Trophoblast cell (in vitro differentiated cells and primary cell): ENCODE measurements at regions not wholly inside any gene's neighbourhood (a gene's known extent, or its start where the extent isn't known, plus 50 kb on each side); places are given as distances from the start of the nearest gene placed in this dataset.

Experiments
- DNase-seq, 2 donors: peaks; one replicate each; pipeline ENCODE4 v3.0.0-alpha.2; 2016
- H2AFZ ChIP-seq: 2 replicates; pipeline ENCODE4 v1.6.1; 2013; ENCODE audit warnings: low read length, moderate library complexity, mild to moderate bottlenecking; ENCODE audit not compliant: insufficient read depth, poor library complexity
- H2AK5ac ChIP-seq: 2 replicates; pipeline ENCODE4 v1.6.1; 2013; ENCODE audit warnings: mild to moderate bottlenecking, low read length
- H2BK120ac ChIP-seq: 2 replicates; pipeline ENCODE4 v1.6.1; 2013; ENCODE audit warnings: low read length, mild to moderate bottlenecking, moderate library complexity; ENCODE audit not compliant: insufficient read depth, poor library complexity
- H2BK12ac ChIP-seq: 2 replicates; pipeline ENCODE4 v1.6.1; 2013; ENCODE audit warnings: mild to moderate bottlenecking, low read length, moderate library complexity
- H2BK5ac ChIP-seq: 2 replicates; pipeline ENCODE4 v1.6.1; 2013; ENCODE audit warnings: low read length, low read depth, moderate library complexity, mild to moderate bottlenecking; ENCODE audit not compliant: poor library complexity
- H3K14ac ChIP-seq: 2 replicates; pipeline ENCODE4 v1.6.1; 2013; ENCODE audit warnings: mild to moderate bottlenecking, low read length
- H3K18ac ChIP-seq: 2 replicates; pipeline ENCODE4 v1.6.1; 2013; ENCODE audit warnings: mild to moderate bottlenecking, low read length
- H3K23ac ChIP-seq: 2 replicates; pipeline ENCODE4 v1.6.1; 2013; ENCODE audit warnings: low read length
- H3K27ac ChIP-seq: 2 replicates; pipeline ENCODE4 v1.5.1; 2013; ENCODE audit warnings: low read depth, mild to moderate bottlenecking, inconsistent platforms, low read length, moderate library complexity
- H3K27me3 ChIP-seq: 2 replicates; pipeline ENCODE4 v1.6.1; 2013; ENCODE audit warnings: inconsistent platforms, mild to moderate bottlenecking, low read length, moderate library complexity; ENCODE audit not compliant: insufficient read depth
- H3K36me3 ChIP-seq, 2 experiments: 1 replicate in 1 of 2; 2 replicates in 1 of 2; pipeline ENCODE4 v1.6.1; 2013; ENCODE audit warnings: low read length in 2 of 2, mild to moderate bottlenecking in 2 of 2, moderate library complexity in 1 of 2; ENCODE audit not compliant: insufficient read depth in 2 of 2, control insufficient read depth in 1 of 2
- H3K4ac ChIP-seq: 2 replicates; pipeline ENCODE4 v1.6.1; 2013; ENCODE audit warnings: low read depth, mild to moderate bottlenecking, low read length, moderate library complexity
- H3K4me1 ChIP-seq, 2 experiments: 1 replicate in 1 of 2; 2 replicates in 1 of 2; pipeline ENCODE4 v1.6.1; 2013; ENCODE audit warnings: low read length in 2 of 2, mild to moderate bottlenecking in 2 of 2, moderate library complexity in 1 of 2; ENCODE audit not compliant: insufficient read depth in 2 of 2, control insufficient read depth in 1 of 2
- H3K4me2 ChIP-seq: 2 replicates; pipeline ENCODE4 v1.6.1; 2013; ENCODE audit warnings: inconsistent platforms, mild to moderate bottlenecking, low read length, moderate library complexity
- H3K4me3 ChIP-seq: 2 replicates; pipeline ENCODE4 v1.5.1; 2013; ENCODE audit warnings: mild to moderate bottlenecking, low read depth, low read length, inconsistent platforms
- H3K79me1 ChIP-seq: one replicate; pipeline ENCODE4 v1.6.1; 2013; ENCODE audit warnings: low read length
- H3K79me2 ChIP-seq: 2 replicates; pipeline ENCODE4 v1.6.1; 2013; ENCODE audit warnings: low read length, mild to moderate bottlenecking; ENCODE audit not compliant: control insufficient read depth, insufficient read depth, poor library complexity
- H3K9ac ChIP-seq: 2 replicates; pipeline ENCODE4 v1.6.1; 2013; ENCODE audit warnings: mild to moderate bottlenecking, low read length
- H3K9me3 ChIP-seq: 2 replicates; pipeline ENCODE4 v1.6.1; 2013; ENCODE audit warnings: low read depth, mild to moderate bottlenecking, control low read depth, inconsistent platforms, low read length; ENCODE audit not compliant: insufficient read depth
- H4K12ac ChIP-seq: 2 replicates; pipeline ENCODE4 v1.6.1; 2013; ENCODE audit warnings: low read depth, mild to moderate bottlenecking, low read length, moderate library complexity
- H4K8ac ChIP-seq: 2 replicates; pipeline ENCODE4 v1.6.1; 2013; ENCODE audit warnings: low read depth, mild to moderate bottlenecking, low read length, moderate library complexity
- H4K91ac ChIP-seq: one replicate; pipeline ENCODE4 v1.6.1; 2013; ENCODE audit warnings: low read depth, mild to moderate bottlenecking, low read length, moderate library complexity
- WGBS: extraction: QIAGEN DNeasy Blood & Tissue Kit; methylation state at CpG from one replicate; pipeline ENCODE4 v1.1.7; 2013; ENCODE audit warnings: missing lambda C conversion rate; ENCODE audit not compliant: insufficient read length, insufficient coverage; ENCODE audit errors: extremely low coverage; 5-methylcytosine and 5-hydroxymethylcytosine counted together

- Histone ChIP-seq H3K23ac (no peak overlapping the region), H3K4me1 (no peaks in the 10 kb centered on the region), H2BK5ac (no peak overlapping the region), H3K4me2 (no peak overlapping the region), H3K36me3 (no peaks in the 10 kb centered on the region), H2BK120ac (no peak overlapping the region), H3K4me3 (no peak overlapping the region), H3K9ac (no peak overlapping the region), H2BK12ac (no peak overlapping the region), H3K18ac (no peak overlapping the region), H3K4ac (no peak overlapping the region), H4K91ac (no peak overlapping the region), H2AFZ (no peak overlapping the region), H3K9me3 (no peaks in the 10 kb centered on the region), H3K27ac (no peak overlapping the region), H3K79me2 (no peaks in the 10 kb centered on the region), H3K14ac (no peak overlapping the region), H2AK5ac (no peak overlapping the region), H3K79me1 (no peaks in the 10 kb centered on the region), H4K8ac (no peak overlapping the region), H4K12ac (no peak overlapping the region), H3K27me3 (no peaks in the 10 kb centered on the region)
- no CpG with 5 or more reads among the region's 2 CpGs for WGBS
- DNase-seq: no peak
Measured at GRCh38 chr4:27198971-27199370, 338.3 kb downstream of the STIM2 start.

- H3K79me2 ChIP-seq: no peaks in the 10 kb centered on the region
- H3K23ac ChIP-seq: no peak overlapping the region
- H2BK12ac ChIP-seq: no peak overlapping the region
- H4K12ac ChIP-seq: no peak overlapping the region
- no peak overlapping the region for H2AK5ac ChIP-seq
- H3K14ac ChIP-seq: no peak overlapping the region
- no peak overlapping the region for H4K91ac ChIP-seq
- no peaks in the 10 kb centered on the region for H3K27me3 ChIP-seq
- H4K8ac ChIP-seq: no peak overlapping the region
- no peak overlapping the region for H3K4me2 ChIP-seq
- H3K36me3 ChIP-seq: no peaks in the 10 kb centered on the region
- H3K9me3 ChIP-seq: no peaks in the 10 kb centered on the region
- H3K9ac ChIP-seq: no peak overlapping the region
- no peaks in the 10 kb centered on the region for H3K4me1 ChIP-seq
- no peak overlapping the region for H3K27ac ChIP-seq
- no peak overlapping the region for H3K4ac ChIP-seq
- H2AFZ ChIP-seq: no peak overlapping the region
- H3K18ac ChIP-seq: no peak overlapping the region
- no peak overlapping the region for H2BK120ac ChIP-seq
- no peaks in the 10 kb centered on the region for H3K79me1 ChIP-seq
- H3K4me3 ChIP-seq: no peak overlapping the region
- no peak for DNase-seq
- no peak overlapping the region for H2BK5ac ChIP-seq
Measured at GRCh38 chr4:27206009-27206408, 345.4 kb downstream of the STIM2 start.

- H3K79me1 ChIP-seq: no peaks in the 10 kb centered on the region
- no peaks in the 10 kb centered on the region for H3K9me3 ChIP-seq
- DNase-seq: no peak
- no peak overlapping the region for H2BK5ac ChIP-seq
- H4K8ac ChIP-seq: no peak overlapping the region
- H3K4me2 ChIP-seq: no peak overlapping the region
- no peak overlapping the region for H4K12ac ChIP-seq
- H2AFZ ChIP-seq: no peak overlapping the region
- H3K4ac ChIP-seq: no peak overlapping the region
- no peak overlapping the region for H3K23ac ChIP-seq
- WGBS: no CpG with 5 or more reads among the region's 4 CpGs
- H3K27ac ChIP-seq: no peak overlapping the region
- H3K4me1 ChIP-seq: no peaks in the 10 kb centered on the region
- no peak overlapping the region for H2BK120ac ChIP-seq
- H3K14ac ChIP-seq: no peak overlapping the region
- H3K18ac ChIP-seq: no peak overlapping the region
- no peak overlapping the region for H4K91ac ChIP-seq
- no peaks in the 10 kb centered on the region for H3K79me2 ChIP-seq
- no peak overlapping the region for H3K4me3 ChIP-seq
- H3K36me3 ChIP-seq: no peaks in the 10 kb centered on the region
- no peak overlapping the region for H2BK12ac ChIP-seq
- no peaks in the 10 kb centered on the region for H3K27me3 ChIP-seq
- H3K9ac ChIP-seq: no peak overlapping the region
- no peak overlapping the region for H2AK5ac ChIP-seq
Measured at GRCh38 chr4:27210956-27211355, 350.3 kb downstream of the STIM2 start.

- Histone ChIP-seq H3K4me2 (no peak overlapping the region), H4K12ac (no peak overlapping the region), H3K14ac (no peak overlapping the region), H3K9ac (no peak overlapping the region), H3K4me3 (no peak overlapping the region), H3K9me3 (no peaks in the 10 kb centered on the region), H3K79me1 (no peaks in the 10 kb centered on the region), H3K4me1 (no peaks in the 10 kb centered on the region), H2AK5ac (no peak overlapping the region), H3K79me2 (no peaks in the 10 kb centered on the region), H3K18ac (no peak overlapping the region), H3K4ac (no peak overlapping the region), H2BK5ac (no peak overlapping the region), H3K23ac (no peak overlapping the region), H2BK12ac (no peak overlapping the region), H2AFZ (no peak overlapping the region), H4K8ac (no peak overlapping the region), H3K27me3 (no peaks in the 10 kb centered on the region), H3K27ac (no peak overlapping the region), H4K91ac (no peak overlapping the region), H3K36me3 (no peaks in the 10 kb centered on the region), H2BK120ac (no peak overlapping the region)
- WGBS: no CpG with 5 or more reads among the region's 3 CpGs
- no peak for DNase-seq
Measured at GRCh38 chr4:27214010-27214409, 353.4 kb downstream of the STIM2 start.
